HG02981 (cell line): ENCODE measurements at regions not wholly inside any gene's neighbourhood (a gene's known extent, or its start where the extent isn't known, plus 50 kb on each side); places are given as distances from the start of the nearest gene placed in this dataset.

Source experiments
- ATAC-seq: cut with Tn5 transposase; IDR thresholded peaks from one replicate; pipeline ENCODE4 v1.9.1; 2021; ENCODE audit warnings: mild to moderate bottlenecking, moderate library complexity; ENCODE audit not compliant: unreplicated experiment

GRCh38 chr6:105594821-105595220 is 191.9 kb upstream of the PREP start:
- ATAC-seq = no peak

GRCh38 chr6:105593805-105594671 is 191.2 kb upstream of the PREP start:
- ATAC-seq = no peak

- no peak for ATAC-seq
Measured at GRCh38 chr6:105593056-105593690, 190.3 kb upstream of the PREP start.

GRCh38 chr6:105592329-105592728 is 189.4 kb upstream of the PREP start:
- ATAC-seq = no peak

- ATAC-seq = peak; percentile 97
Measured at GRCh38 chr6:105591053-105591452, 188.2 kb upstream of the PREP start.

- no peak for ATAC-seq
Measured at GRCh38 chr6:105588123-105588710, 185.3 kb upstream of the PREP start.

DNA sequence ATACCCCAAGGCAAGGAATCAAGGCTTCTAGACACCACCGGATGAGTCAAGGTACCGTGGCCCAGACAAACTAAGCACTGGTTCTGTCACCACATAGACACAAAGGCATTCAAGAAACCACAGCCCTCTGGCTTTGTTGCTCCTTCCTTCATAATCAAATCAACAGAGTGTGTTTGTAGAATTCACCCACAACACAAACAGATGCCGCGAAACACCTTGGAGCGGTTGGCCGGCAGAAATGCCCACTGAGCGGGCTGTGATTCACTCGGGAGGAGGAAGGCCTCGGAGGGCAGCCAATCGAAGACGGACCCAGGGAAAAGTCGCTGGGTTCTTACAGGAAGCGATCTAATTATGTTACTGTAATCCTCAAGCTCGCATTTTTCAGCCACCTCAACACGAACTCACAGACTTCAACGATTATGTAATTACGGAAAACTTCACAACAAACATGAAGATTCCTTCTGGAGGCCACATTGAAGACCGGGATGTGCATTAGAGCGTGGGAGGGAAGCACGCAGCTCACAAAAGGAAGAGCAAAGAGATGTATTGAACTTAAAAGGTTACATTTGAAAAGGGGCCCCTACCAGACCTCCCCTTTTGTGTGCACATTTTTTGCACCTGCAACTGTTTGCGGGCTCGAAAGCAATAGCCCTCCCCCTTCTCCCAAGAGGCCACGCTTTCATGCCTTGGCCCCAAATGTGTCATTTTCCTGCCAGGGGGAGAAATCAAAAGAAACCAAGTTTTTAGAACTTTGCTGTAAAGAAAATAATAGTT is 184.7 kb upstream of the PREP start:
- no peak for ATAC-seq

GRCh38 chr6:105578179-105578707 is 175.4 kb upstream of the PREP start:
- no peak for ATAC-seq

DNA sequence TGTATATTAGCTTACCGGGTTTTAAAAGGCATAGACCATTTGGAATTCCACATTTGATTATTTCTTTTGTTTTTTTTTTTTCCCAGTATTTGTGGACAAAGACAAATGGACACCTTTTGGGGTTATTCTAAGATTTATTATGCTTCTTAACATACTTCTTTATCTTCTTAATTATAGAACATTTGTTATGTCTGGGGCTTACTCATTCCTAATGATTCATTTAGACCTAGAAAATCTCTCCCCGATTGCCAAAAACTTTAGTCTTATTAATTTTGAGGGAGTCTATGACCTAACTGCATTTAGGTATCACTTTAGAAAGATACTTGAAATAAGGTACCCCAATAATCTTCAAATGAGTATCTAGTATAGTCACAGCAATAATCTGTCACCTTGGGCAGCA is 170.7 kb upstream of the PREP start:
- no peak for ATAC-seq

DNA sequence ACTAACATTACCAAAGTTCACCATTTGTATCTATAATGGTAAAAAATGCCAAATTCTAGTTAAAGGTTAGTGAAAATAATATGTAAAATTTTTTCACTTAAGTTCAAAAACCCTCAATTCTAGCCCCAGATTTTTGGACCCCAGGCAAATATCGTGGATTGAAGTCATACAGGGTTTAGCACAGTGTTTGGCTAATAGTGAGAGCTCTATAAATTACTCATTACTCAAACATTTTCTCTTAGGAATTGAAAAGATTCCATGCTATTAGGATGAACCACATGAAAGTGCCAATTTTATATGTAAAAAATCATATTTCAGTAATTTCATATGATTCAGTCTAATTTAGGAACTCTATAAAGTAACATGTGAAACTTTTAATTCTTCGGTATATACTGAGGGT is 170.3 kb upstream of the PREP start:
- ATAC-seq = no peak

DNA sequence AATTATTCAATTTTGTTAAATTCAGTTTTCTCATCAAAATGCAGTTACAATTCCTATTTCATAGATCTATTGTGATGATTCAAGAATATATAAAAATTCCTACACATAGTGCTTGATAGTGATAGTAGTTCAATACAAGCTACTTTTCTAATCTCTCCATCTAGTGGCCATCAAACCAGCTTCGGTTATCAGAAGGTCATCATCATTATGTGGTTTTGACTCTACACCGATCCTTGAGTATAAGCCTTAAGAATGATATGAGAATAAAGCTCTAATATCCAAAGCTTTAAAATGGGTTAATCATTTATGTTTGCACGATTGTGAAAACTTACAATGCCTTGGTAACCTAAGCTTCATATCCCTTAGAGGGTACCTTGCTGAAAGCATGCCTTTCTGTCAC is 167.5 kb upstream of the PREP start:
- no peak for ATAC-seq

DNA sequence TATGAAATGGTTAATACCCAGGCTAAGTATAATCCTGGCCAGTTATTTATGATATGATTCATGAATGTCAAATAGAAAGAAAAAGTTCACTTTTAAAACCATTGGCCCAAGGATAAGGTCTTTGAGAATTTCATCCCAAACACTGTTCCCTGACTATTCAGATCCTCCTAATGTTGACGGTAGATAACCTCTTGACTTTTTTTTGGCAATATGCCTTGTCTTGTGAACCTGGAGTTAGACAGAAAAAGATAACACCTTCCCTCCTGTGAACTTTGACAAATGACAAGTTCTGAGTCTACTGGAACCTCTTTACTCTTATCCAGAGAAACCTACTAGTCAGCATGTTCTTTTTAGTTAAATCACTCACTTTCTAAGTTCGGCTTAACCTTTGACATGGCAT is 166.8 kb upstream of the PREP start:
- no peak for ATAC-seq

- no peak for ATAC-seq
Measured at GRCh38 chr6:105568751-105569150, 165.9 kb upstream of the PREP start.

DNA sequence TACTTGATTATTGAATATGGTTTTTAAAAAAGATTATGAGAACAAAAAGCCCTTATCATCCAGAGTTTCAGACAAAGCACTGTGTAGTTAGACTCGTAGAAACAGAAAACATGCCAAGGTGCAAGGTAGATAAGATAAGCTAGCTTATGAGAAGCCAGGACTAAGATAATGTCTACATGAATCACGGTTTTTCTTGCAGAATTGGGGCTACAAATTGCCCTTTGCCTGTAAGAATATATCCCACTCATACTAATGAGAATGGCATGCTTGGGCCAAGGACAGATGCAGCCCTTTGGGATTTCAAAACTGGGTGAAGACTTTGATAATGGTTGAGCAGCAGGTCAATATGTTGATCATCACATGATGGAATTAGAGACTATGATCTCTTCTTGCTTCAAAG is 165.3 kb upstream of the PREP start:
- ATAC-seq = no peak

- no peak for ATAC-seq
Measured at GRCh38 chr6:105567140-105567539, 164.3 kb upstream of the PREP start.

- no peak for ATAC-seq
Measured at GRCh38 chr6:105566503-105566902, 163.6 kb upstream of the PREP start.

DNA sequence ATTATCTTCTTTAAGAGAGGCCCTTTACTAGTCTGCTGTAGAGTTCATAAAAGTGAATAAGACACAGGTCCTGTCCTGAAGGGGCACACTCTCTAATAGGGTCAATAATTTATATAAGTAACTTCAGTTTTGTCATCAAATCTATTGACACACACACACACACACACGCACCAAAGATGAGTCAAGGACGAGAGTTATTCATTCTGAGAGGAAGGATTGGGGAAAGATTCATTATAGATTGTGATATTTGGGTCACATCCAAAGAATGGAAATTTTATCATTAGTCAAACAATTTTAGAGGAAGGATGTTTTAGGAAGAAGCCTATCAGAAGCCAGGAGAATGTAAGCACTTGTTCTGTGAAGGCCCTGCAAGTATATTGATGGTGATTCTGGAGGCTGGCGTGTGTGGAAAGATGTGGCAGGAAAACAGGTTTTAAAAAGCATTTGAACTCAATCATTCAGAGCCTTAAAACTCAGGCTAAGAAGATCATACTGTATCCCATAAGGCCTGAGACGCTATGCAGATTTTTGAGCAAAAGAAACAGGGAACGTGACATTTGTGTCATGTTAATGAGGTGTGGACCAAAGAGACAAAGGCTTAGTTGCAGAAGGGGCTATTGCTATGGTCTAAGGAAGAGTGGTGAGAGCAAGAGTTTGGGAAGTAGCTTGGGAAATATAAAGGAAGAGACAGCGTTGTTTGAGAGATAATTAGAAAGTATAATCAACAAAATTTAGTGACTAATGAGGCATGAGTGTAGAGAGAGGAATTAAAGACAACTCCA is 161.4 kb upstream of the PREP start:
- ATAC-seq = no peak

GRCh38 chr6:105562027-105562426 is 159.1 kb upstream of the PREP start:
- no peak for ATAC-seq

DNA sequence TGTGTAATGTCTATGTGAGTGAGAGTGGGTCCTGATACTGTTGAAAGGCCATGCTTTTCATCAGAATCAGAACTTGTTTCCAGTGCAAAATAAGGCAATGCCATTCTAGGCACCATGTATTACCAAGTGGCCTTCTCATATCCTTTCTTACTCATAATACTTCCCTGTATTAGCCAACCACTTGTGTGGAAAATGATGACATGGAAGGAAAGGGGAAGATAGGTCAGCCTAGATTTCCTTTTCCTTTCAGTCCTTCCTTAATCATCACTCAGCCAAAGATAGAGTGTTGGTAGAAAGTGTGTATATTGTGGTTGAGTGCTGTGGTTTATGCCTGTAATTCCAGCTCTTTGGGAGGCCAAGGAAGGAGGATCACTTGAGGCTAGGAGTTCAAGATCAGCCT is 158.6 kb upstream of the PREP start:
- no peak for ATAC-seq

GRCh38 chr6:105560611-105561066 is 157.8 kb upstream of the PREP start:
- ATAC-seq = peak; percentile 95
